ENCODE measurements at regions not wholly inside any gene's neighbourhood (a gene's known extent, or its start where the extent isn't known, plus 50 kb on each side); places are given as distances from the start of the nearest gene placed in this dataset.

DNA sequence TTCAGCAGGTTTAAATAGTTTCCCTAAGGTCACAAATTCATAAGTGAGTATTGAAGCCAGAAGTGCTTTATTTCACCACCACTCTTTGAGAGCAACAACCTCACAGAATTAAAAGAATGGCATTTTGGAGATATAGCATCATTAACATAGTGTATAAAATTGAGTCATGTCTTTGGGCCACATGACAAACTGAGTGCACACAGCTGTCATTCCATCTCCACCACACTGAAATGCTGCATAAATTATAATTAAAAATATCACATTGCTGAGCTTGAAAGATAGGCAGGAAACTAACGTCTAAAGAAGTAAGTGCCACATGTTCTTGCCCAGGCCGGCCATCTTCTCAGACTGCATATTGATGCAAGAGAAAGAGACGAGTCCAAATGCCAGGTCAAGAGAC is 897.9 kb upstream of the CNTNAP5 start:
- TF ChIP-seq, protein P1, sequence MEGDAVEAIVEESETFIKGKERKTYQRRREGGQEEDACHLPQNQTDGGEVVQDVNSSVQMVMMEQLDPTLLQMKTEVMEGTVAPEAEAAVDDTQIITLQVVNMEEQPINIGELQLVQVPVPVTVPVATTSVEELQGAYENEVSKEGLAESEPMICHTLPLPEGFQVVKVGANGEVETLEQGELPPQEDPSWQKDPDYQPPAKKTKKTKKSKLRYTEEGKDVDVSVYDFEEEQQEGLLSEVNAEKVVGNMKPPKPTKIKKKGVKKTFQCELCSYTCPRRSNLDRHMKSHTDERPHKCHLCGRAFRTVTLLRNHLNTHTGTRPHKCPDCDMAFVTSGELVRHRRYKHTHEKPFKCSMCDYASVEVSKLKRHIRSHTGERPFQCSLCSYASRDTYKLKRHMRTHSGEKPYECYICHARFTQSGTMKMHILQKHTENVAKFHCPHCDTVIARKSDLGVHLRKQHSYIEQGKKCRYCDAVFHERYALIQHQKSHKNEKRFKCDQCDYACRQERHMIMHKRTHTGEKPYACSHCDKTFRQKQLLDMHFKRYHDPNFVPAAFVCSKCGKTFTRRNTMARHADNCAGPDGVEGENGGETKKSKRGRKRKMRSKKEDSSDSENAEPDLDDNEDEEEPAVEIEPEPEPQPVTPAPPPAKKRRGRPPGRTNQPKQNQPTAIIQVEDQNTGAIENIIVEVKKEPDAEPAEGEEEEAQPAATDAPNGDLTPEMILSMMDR (IDR thresholded peaks at IDR 0.05; ENCODE audit: insufficient read depth, low read depth, low read length) = no peak
- no peak for TF ChIP-seq EZH2 (IDR thresholded peaks at IDR 0.05; ENCODE audit: insufficient read depth, low read length)
